ENCODE measurements at regions not wholly inside any gene's neighbourhood (a gene's known extent, or its start where the extent isn't known, plus 50 kb on each side); places are given as distances from the start of the nearest gene placed in this dataset.

- TF ChIP-seq FOXP2 (optimal IDR thresholded peaks at IDR 0.05; ENCODE audit: borderline replicate concordance, extremely low read depth, extremely low read length, insufficient read depth): no peak
- TF ChIP-seq TAF1 (IDR thresholded peaks at IDR 0.05; ENCODE audit: borderline replicate concordance, insufficient read depth, low read length): no peak
- TF ChIP-seq POLR2AphosphoS5 (IDR thresholded peaks at IDR 0.05; ENCODE audit: low read depth, low read length): no peak
- TF ChIP-seq SIN3A (IDR thresholded peaks at IDR 0.05; ENCODE audit: borderline replicate concordance, insufficient read depth, low read length): no peak
- no peak for TF ChIP-seq REST (IDR thresholded peaks at IDR 0.05; ENCODE audit: insufficient read depth in 1 of 2, low read depth in 2 of 2, low read length in 2 of 2)
Observed at GRCh38 chr11:15889363-15890030, 466.8 kb downstream of the SOX6 start.

GRCh38 chr11:15890031-15890713 is 466.2 kb downstream of the SOX6 start:
- TF ChIP-seq SIN3A (IDR thresholded peaks at IDR 0.05; ENCODE audit: borderline replicate concordance, insufficient read depth, low read length) (no peak), FOXP2 (optimal IDR thresholded peaks at IDR 0.05; ENCODE audit: borderline replicate concordance, extremely low read depth, extremely low read length, insufficient read depth) (no peak), POLR2AphosphoS5 (IDR thresholded peaks at IDR 0.05; ENCODE audit: low read depth, low read length) (no peak), REST (IDR thresholded peaks at IDR 0.05; ENCODE audit: insufficient read depth in 1 of 2, low read depth in 2 of 2, low read length in 2 of 2) (no peak), TAF1 (IDR thresholded peaks at IDR 0.05; ENCODE audit: borderline replicate concordance, insufficient read depth, low read length) (no peak)

- TF ChIP-seq REST (IDR thresholded peaks at IDR 0.05; ENCODE audit: insufficient read depth in 1 of 2, low read depth in 2 of 2, low read length in 2 of 2): no peak
- no peak for TF ChIP-seq TAF1 (IDR thresholded peaks at IDR 0.05; ENCODE audit: borderline replicate concordance, insufficient read depth, low read length)
- no peak for TF ChIP-seq SIN3A (IDR thresholded peaks at IDR 0.05; ENCODE audit: borderline replicate concordance, insufficient read depth, low read length)
- no peak for TF ChIP-seq FOXP2 (optimal IDR thresholded peaks at IDR 0.05; ENCODE audit: borderline replicate concordance, extremely low read depth, extremely low read length, insufficient read depth)
- no peak for TF ChIP-seq POLR2AphosphoS5 (IDR thresholded peaks at IDR 0.05; ENCODE audit: low read depth, low read length)
Observed at GRCh38 chr11:15893080-15893492, 463.3 kb downstream of the SOX6 start.

GRCh38 chr11:15896026-15896425 is 460.3 kb downstream of the SOX6 start:
- TF ChIP-seq TAF1 (IDR thresholded peaks at IDR 0.05; ENCODE audit: borderline replicate concordance, insufficient read depth, low read length) (no peak), POLR2AphosphoS5 (IDR thresholded peaks at IDR 0.05; ENCODE audit: low read depth, low read length) (no peak), SIN3A (IDR thresholded peaks at IDR 0.05; ENCODE audit: borderline replicate concordance, insufficient read depth, low read length) (no peak), FOXP2 (optimal IDR thresholded peaks at IDR 0.05; ENCODE audit: borderline replicate concordance, extremely low read depth, extremely low read length, insufficient read depth) (no peak), REST (IDR thresholded peaks at IDR 0.05; ENCODE audit: insufficient read depth in 1 of 2, low read depth in 2 of 2, low read length in 2 of 2) (no peak)
